HG02840 (cell line): ENCODE measurements at regions not wholly inside any gene's neighbourhood (a gene's known extent, or its start where the extent isn't known, plus 50 kb on each side); places are given as distances from the start of the nearest gene placed in this dataset.

Experiments
- ATAC-seq: cut with Tn5 transposase; IDR thresholded peaks from one replicate; pipeline ENCODE4 v1.9.1; 2021; ENCODE audit warnings: mild to moderate bottlenecking, moderate library complexity, moderate number of reproducible peaks; ENCODE audit not compliant: unreplicated experiment, low FRiP score

GRCh38 chr17:68706356-68706920 is 105.3 kb upstream of the FAM20A start:
- ATAC-seq: no peak

GRCh38 chr17:68705714-68706076 is 104.5 kb upstream of the FAM20A start:
- no peak for ATAC-seq

GRCh38 chr17:68704871-68705713 is 103.9 kb upstream of the FAM20A start:
- no peak for ATAC-seq

- ATAC-seq: no peak
Measured at GRCh38 chr17:68701046-68701445, 99.9 kb upstream of the FAM20A start.

- ATAC-seq: no peak
Measured at GRCh38 chr17:68700421-68700820, 99.3 kb upstream of the FAM20A start.

GRCh38 chr17:68699936-68700335 is 98.8 kb upstream of the FAM20A start:
- ATAC-seq: no peak

- no peak for ATAC-seq
Measured at GRCh38 chr17:68698746-68699145, 97.6 kb upstream of the FAM20A start.

GRCh38 chr17:68697850-68698361 is 96.7 kb upstream of the FAM20A start:
- no peak for ATAC-seq

- no peak for ATAC-seq
Measured at GRCh38 chr17:68695659-68696058, 94.5 kb upstream of the FAM20A start.

- ATAC-seq: no peak
Measured at GRCh38 chr17:68694791-68695485, 93.8 kb upstream of the FAM20A start.

GRCh38 chr17:68693896-68694295 is 92.7 kb upstream of the FAM20A start:
- ATAC-seq: no peak

GRCh38 chr17:68693466-68693865 is 92.3 kb upstream of the FAM20A start:
- no peak for ATAC-seq

- ATAC-seq: no peak
Measured at GRCh38 chr17:68686108-68686988, 85.2 kb upstream of the FAM20A start.

- no peak for ATAC-seq
Measured at GRCh38 chr17:68684949-68685357, 83.8 kb upstream of the FAM20A start.

- ATAC-seq: no peak
Measured at GRCh38 chr17:68682903-68683302, 81.7 kb upstream of the FAM20A start.

- no peak for ATAC-seq
Measured at GRCh38 chr17:68679882-68680281, 78.7 kb upstream of the FAM20A start.

GRCh38 chr17:68676856-68677255 is 75.7 kb upstream of the FAM20A start:
- ATAC-seq: no peak

GRCh38 chr17:68675723-68676122 is 74.6 kb upstream of the FAM20A start:
- ATAC-seq: no peak

- ATAC-seq: no peak
Measured at GRCh38 chr17:68674029-68674925, 73.1 kb upstream of the FAM20A start.
